Head of caudate nucleus (tissue), 42 donors: ENCODE measurements at regions not wholly inside any gene's neighbourhood (a gene's known extent, or its start where the extent isn't known, plus 50 kb on each side); places are given as distances from the start of the nearest gene placed in this dataset.
"Not testable (repeated sequence)": the region's sequence is repeated elsewhere in the genome, so short reads cannot be mapped to it uniquely, and the experiment has no call there.

Source experiments
- DNase-seq, 42 donors: peaks; one replicate each; pipeline versions ENCODE4 v3.0.0 to v3.0.0-alpha.2; 2020 to 2021; ENCODE audit warnings: mixed read lengths in 7 of 42
- intact Hi-C: fragments of 100-400 bp; cut with DNase I; formaldehyde crosslinking; loops from one replicate; pipeline ENCODE4 v1.15.0; 2022

DNA sequence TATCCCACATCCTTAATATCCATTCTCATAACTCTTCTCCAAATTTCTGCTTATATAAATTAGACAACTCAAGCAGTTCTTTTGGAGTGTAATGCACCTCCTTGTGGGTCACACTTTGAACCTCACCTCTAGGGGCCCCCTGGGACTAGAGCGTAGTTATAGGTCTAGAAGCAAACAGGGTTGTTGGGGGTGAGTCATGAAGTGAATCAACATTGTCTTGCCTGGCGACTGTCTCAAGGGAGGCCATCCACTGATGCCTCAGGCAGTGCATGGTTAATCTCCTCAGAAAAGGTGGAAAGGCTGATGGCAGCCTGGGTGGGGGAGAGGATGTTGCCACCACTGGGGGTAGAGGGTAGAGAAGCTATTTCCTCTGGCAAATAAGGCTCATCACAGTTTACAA, 129.1 kb downstream of the TNFRSF21 start:
- no peak for DNase-seq
- intact Hi-C loops: no loop called here

DNA sequence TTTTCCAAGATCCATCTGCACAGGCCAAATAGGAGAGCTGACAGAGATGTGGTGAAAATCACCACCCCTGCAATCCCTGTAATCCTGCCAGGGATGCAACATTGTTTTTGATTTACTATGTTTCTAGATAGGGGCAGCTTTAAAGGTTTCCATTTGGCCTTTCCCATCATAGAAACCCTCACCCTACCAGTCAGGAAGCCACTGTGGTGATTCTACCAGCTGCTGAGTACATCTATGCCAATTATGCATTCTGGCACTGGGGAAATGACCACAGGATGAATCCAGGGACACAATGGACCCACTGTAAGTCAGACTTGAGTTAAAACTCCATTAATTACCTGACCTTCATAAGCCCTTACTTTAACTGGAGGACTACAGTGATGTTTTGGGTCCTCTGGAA, 130.4 kb downstream of the TNFRSF21 start:
- intact Hi-C loops: no loop called here
- no peak for DNase-seq

DNA sequence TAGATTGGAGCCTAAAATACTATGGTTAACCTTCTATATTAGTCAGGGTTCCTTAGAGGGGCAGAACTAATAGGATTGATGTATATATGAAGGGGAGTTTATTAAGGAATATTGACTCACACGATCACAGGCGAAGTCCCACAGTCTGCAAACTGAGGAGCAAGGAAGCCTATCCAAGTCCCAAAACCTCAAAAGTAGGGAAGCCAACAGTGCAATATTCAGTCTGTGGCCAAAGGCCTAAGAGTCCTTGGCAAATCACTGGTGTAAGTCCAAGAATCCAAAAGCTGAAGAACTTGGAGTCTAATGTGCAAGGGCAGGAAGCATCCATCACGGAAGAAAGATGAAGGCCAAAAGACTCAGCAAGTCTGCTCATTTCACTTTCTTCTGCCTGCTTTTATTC, 133.5 kb upstream of the ADGRF1 start:
- no peak for DNase-seq
- intact Hi-C loops: no loop called here

DNA sequence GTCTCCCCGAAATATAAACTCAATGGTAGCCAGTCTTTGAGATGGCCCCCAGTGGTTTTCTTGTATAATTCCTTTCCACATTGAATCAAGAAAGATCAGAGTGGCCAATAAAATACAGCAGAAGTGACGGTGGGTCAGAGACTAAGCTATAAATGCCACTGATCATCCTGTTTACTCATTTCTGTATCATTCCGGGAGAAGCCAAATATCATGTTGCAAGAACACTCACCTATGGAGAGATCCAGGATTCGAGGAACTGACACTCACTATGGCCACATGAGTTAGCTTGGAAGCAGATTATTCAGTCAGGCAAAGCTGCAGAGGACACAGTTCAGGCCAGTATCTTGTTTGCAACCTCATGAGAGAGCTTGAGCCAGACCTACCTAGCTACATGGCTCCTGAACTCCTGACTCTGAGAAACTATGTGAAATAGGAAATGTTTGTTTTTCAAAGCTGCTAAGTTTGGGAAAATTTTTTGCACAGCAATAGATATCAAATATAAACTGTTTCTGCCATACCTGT, 132.4 kb upstream of the ADGRF1 start:
- no peak for DNase-seq
- intact Hi-C loops: no loop called here

DNA sequence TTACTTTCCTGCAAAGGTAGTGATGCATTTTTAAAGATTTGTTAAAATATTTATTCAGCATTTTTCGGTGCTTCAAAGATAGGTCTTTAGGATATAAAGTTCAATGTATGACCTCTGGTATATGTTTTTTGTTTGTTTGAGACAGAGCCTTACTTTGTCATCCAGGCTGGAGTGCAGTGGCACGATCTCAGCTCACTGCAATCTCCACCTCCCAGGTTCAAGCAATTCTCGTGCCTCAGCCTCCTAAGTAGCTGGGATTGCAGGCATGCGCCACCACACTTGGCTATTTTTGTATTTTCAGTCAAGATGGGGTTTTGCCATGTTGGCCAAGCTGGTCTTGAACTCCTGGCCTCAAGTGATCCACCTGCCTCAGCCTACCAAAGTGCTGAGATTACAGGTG, 131.9 kb upstream of the ADGRF1 start:
- not testable (repeated sequence) for DNase-seq

DNA sequence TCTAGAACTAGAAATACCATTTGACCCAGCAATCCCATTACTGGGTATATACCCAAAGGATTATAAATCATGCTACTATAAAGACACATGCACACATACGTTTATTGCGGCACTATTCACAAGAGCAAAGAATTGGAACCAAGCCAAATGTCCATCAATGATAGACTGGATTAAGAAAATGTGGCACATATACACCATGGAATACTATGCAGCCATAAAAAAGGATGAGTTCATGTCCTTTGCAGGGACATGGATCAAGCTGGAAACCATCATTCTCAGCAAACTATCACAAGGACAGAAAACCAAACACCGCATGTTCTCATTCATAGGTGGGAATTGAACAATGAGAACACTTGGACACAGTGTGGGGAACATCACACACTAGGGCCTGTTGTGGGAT, 131.0 kb upstream of the ADGRF1 start:
- DNase-seq, intact Hi-C loops: not testable (repeated sequence)

More for the DNA sequence above, 131.9 kb upstream of the ADGRF1 start:
- intact Hi-C loops: not testable (repeated sequence)

DNA sequence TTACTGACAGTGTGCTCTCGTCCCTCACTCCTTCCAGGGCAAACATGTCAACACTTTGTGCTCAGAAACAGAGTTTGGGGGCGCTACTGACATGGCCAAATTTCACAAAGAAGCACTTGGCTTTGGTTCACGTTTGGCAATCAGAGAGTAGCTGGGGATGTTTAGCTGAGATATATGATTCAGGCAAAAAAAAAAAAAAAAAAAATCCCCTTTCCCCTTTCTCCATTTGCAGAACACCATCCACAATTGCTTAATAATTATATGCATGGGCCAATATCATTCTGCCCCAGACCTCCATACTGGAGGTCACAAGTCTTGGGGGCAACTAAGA, 128.4 kb upstream of the ADGRF1 start:
- intact Hi-C loops: no loop called here
- DNase-seq: no peak

DNA sequence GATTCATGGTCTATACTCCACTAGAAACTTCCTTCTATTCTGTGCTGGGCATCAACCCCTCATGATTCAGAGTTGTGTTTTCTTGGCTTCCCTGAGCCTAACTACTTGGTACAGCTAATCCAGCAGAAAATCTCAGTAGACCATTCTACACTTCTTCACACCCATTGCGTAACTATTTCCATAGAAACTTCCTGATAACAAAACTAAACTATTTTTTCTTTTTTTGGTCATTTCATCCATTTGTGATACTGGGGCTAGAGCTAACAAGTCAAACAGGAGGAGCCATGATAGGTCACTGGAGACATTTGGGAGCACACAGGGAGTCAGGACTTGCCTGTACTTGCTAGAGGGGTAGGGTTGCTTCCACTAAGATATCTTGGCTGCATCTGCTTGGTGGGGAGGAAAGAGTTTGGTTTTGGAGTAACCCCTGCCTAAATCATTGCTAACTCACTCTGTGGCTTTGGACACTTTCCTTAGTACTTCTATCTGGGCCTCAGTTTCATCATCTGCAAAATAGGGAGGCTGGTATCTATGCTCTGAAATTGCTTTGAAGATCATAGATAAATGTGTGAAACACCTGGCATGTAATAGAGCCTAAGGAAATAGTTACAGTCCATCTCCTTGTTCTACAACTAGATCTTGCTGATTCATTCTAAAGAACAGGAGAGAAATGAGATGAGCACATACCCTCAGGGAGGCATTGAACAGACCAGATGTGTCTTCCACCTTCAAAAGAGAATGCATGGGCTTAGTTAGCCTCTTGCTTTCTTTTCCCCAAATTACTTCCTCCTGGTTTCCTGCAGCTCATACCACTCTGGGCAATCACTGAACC, 127.9 kb upstream of the ADGRF1 start:
- intact Hi-C loops: no loop called here
- DNase-seq: no peak

DNA sequence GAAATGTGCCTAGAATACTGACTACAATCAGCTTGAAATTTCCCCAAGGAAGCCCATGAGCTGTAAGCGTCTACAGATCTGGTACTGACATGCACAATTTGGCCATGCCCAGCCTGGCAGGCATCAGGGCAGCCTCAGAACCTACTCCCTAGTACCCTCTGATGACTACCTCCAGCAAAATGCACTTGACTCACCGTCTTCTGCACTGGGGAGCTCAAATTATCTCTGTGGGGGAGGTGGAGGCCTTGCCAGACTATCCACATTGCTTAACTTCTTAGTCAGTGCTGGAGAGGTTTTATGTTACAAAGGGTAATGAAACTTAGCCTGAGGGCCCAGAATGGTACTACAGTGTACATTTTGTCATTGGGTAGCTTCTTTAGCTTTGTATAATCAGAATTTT, 126.0 kb upstream of the ADGRF1 start:
- intact Hi-C loops: no loop called here
- DNase-seq: peak in 3 of 42 donors; percentile 2 to 42 (median 18)

DNA sequence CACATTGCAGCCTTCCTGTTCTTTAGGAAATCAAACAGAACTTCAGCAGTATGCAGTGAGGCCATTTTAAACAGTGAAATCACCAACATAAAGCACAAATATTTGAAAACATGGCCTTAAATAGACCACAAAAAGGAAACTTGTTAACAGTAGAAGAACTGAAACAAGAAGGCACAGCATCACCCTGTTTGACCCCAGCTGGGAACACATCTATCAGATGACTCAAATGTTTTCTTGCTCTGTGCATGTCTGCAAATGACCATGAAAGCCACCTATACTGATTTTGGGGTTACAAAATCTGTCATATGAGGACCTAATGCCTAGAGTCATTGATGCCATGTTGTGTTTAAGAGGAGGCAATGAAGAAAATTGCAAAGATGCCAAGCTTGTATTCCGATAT, 123.8 kb upstream of the ADGRF1 start:
- intact Hi-C loops: no loop called here
- DNase-seq: no peak

DNA sequence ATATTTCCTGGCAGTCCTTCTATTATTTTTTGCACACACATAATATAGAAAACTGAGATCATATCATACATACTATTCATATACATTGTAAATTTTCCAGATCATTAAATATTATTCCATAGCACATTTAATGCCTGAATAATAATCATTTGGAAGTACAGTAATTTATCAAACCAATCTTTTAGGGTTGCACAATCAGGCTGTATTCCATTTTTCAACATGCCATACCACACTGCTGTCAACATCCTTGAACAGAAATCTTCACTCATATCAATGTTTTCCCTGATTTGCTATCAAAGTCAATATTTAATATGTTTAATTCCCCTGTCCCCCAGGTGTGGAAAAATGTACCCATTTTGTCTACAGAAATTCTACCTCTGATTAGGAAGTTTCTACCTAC, 122.7 kb upstream of the ADGRF1 start:
- intact Hi-C loops: no loop called here
- no peak for DNase-seq

DNA sequence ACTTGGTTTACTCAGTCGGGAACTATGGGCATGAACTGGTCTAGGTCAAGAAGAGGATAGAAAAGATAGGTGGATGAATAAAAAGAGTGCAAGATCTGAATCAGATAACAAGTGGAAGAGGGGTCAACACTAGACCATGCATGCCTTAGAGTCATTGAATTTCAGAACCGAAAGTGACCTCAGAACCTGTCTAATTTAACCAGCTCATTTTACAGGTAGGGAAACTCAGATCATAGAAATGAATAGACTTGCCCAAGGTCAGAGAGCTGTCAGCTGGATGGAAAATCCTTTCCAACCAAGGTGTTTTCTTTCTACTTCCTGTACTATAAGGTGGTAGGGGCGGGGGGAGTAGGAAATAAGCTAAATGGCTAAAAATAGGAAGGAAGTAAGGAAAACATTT, 121.4 kb upstream of the ADGRF1 start:
- no peak for DNase-seq
- intact Hi-C loops: no loop called here

DNA sequence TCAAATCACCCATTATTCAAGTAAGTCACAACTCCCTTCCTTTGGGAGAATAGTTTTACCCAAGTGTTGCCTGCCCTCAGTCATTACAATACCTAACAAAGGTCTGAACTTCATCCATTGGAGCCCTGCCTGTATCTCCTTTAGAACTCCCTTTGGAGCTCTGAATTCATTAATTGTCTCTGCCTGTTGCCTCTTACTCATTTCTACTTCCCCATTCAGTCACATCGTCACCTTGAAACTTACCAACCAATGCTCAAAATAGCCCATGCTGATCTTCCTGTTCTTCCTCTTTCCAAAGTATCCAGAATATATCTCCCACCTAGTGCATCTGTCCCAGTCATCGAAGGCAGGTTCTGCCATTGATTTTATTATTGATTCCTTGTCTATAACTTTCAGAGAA, 120.7 kb upstream of the ADGRF1 start:
- no peak for DNase-seq
- intact Hi-C loops: no loop called here

DNA sequence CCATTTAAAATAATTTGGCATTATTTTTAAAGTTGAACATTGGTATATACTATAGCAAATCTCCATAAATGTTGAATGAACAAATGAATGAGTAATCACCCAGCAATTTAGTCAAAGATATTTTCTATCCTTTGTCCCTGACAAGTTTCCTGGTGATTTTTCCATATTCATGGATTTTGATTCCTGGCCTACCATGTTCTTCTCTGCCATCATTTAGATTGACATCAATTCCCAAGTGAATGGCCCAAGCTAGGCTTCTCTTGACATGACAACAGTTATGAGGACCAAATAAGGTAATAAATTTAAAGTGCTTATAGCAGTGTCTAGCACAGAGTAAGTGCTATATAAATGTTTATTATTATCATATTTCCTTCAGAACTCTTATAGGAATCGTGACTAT, 120.1 kb upstream of the ADGRF1 start:
- intact Hi-C loops: no loop called here

DNA sequence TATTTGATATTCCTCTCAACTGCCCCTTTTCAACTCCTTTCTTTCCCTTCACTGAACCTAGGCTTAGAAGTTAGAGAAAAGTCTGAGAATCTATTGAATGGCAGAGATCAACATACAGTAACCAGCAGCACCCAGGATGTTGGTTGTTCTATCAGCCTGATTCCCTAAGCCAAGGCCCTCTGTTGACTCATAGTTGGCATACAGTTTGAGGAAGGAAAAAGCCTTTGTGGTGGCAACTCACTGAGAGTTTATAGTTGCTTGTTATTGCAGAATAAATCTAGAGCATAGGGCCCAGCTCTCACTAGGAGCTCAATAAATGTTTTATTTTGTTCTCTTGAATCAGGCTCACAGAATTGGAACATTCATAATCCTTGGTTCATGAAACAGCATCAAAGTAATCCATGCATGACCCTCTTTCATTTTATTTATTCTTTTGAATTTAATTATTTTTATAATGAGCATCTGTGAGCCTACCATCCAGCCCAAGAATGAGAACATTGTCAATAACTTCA, 119.1 kb upstream of the ADGRF1 start:
- intact Hi-C loops: no loop called here

More for the DNA sequence above, 120.1 kb upstream of the ADGRF1 start:
- no peak for DNase-seq

DNA sequence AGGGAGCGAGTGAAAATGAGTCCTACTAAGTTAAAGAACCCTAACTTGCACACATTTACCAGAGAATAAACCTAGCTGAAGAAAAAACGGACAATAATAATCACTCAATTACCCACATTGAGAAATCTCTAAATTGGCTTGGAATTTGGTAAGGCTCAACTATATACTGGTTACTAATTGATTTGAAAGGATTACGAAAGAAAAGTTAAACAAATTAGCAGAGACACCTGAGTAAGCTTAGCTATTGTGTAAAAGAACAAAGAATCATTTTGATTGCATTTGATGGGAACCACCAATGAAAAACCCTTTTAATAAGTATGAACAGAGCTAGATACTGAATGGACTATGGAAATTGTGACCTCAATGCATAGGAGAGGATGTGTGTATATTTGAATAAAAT, 118.6 kb upstream of the ADGRF1 start:
- DNase-seq: no peak
- intact Hi-C loops: no loop called here

More for the DNA sequence above, 119.1 kb upstream of the ADGRF1 start:
- DNase-seq: peak in 9 of 42 donors; percentile 5 to 40 (median 14)

DNA sequence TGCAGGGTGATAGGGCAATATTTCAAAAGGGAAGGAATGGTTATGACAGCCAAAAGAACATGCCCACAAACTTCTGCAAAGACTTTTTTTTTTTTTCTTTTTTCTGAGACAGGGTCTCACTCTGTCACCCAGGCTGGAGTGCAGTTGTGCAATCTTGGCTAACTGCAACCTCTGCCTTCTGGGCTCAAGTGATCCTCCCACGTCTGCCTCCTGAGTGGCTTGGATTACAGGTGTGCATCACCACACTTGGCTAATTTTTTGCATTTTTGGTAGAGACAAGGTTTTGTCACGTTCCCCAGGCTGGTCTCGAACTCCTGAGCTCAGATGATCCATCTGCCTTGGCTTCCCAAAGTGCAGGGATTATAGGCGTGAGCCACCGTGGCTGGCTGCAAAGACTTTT, 117.6 kb upstream of the ADGRF1 start:
- intact Hi-C loops: no loop called here
- DNase-seq: no peak

DNA sequence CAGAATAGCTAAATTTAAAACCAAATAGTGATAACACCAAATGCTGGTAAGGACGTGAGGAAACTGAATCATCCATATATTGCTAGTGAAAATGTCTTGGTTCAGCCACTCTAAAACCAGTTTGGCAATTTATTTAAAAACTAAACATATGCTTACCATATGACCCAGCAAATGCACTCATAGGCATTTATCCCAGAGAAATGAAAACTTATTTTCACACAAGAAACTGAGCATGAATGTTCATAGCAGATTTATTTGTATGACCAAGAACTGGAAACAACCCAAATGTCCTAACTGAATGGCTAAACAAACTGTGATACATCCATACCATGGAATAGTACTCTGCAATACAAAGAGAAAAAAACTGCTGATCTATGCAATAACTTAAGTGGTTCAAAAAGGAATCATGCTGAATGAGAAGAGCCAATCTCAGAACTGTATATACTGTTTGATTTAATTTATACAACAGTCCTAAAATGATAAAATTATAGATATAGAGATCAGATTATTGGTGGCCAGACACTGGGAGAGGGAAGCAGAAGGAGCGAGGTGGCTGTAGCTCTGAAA, 115.6 kb upstream of the ADGRF1 start:
- no peak for DNase-seq
- intact Hi-C loops: no loop called here

DNA sequence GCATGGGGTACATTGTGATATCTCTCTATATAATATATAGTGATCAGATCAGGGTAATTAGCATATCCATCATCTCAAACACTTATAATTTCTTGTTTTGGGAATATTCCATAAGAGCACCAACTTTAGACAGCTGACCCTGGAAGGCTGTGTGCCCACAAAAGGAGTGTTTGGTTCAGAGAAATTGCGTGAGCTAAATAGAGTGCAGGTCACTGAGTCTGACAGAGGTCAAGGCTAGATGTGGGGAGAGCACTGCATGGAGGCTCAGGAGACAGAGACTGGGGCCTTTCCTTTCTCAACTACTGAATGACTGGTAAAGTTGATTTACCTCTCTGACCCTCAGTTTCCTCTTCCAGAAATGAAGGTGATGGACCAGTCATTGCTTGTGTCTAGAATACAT, 114.9 kb upstream of the ADGRF1 start:
- intact Hi-C loops: no loop called here
- DNase-seq: no peak

DNA sequence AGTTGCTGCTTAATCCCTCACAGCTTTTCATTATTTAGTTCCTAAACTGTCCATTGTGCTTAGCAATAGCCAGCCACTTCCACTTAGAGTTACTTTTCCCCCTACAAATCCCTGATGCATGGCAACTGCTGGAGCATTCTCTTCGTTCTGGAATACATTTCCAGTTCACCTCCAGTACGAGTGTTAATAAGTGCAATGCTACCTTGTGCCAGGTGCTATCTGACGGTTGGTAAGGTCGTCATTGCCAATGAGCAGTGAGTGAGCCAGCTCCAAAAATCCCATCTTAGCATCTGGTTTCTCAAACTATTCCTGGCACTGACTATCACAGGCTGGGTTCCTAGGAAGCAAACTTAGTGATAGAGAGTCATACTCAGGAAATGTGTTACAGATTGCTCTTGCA, 114.1 kb upstream of the ADGRF1 start:
- intact Hi-C loops: no loop called here
- no peak for DNase-seq

DNA sequence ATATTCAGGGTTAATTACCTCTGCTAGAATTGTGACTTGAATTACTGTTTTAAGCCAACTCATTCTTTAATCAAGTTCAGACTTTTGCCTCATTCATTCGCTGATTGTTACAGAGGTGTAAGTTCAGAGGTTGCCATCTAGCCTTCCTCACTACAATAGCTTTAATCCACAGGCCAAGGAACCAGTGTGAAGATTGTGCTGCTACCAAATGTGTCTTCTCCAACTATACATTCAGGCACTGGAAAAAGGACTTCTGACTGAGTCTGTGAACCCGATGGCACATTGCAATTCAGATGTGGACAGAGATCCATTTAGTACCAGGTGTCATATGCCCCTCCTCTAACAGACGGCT, 111.2 kb upstream of the ADGRF1 start:
- intact Hi-C loops: no loop called here
- DNase-seq: no peak
